ENCODE measurements at regions not wholly inside any gene's neighbourhood (a gene's known extent, or its start where the extent isn't known, plus 50 kb on each side); places are given as distances from the start of the nearest gene placed in this dataset.
A peak's percentile ranks its signal among the peaks of the same experiment; 100 is the strongest.

- DNase-seq = no peak
- CTCF ChIA-PET = no interaction called here
- Mint-ChIP-seq H3K36me3 (no peaks in the 10 kb centered on the region), H3K4me1 (no peaks in the 10 kb centered on the region), H3K27me3 (peaks cover 27% of the 10 kb centered on the region), H3K27ac (no peak overlapping the region), H3K9me3 (no peaks in the 10 kb centered on the region), H3K4me3 (no peak overlapping the region)
Observed at GRCh38 chr10:8378198-8378983, 323.9 kb downstream of the GATA3 start.

- peaks cover 29% of the 10 kb centered on the region for H3K27me3 Mint-ChIP-seq
- H3K36me3 Mint-ChIP-seq = no peaks in the 10 kb centered on the region
- H3K4me1 Mint-ChIP-seq = no peaks in the 10 kb centered on the region
- no peaks in the 10 kb centered on the region for H3K9me3 Mint-ChIP-seq
- DNase-seq = no peak
- CTCF ChIA-PET = interaction anchor here (0.9 to 1.3 kb wide), 2 partner anchors 9 to 75 kb away, joined by 3 to 4 read pairs; no protein-coding TSS in a partner anchor
- H3K4me3 Mint-ChIP-seq = no peak overlapping the region
- H3K27ac Mint-ChIP-seq = no peak overlapping the region
Observed at GRCh38 chr10:8379906-8380832, 325.7 kb downstream of the GATA3 start.

- Mint-ChIP-seq H3K9me3 (peaks cover under 1% of the 10 kb centered on the region), H3K27me3 (peaks cover 34% of the 10 kb centered on the region), H3K4me3 (no peak overlapping the region), H3K4me1 (no peaks in the 10 kb centered on the region), H3K27ac (no peak overlapping the region), H3K36me3 (peaks cover 1% of the 10 kb centered on the region)
- no peak for DNase-seq
- CTCF ChIA-PET = no interaction called here
Observed at GRCh38 chr10:8380833-8381496, 326.5 kb downstream of the GATA3 start.

GRCh38 chr10:8386781-8387180 lies 332.3 kb downstream of the GATA3 start:
- DNase-seq = no peak
- peaks cover 9% of the 10 kb centered on the region for H3K9me3 Mint-ChIP-seq
- no peak overlapping the region for H3K27ac Mint-ChIP-seq
- H3K4me1 Mint-ChIP-seq = no peaks in the 10 kb centered on the region
- H3K4me3 Mint-ChIP-seq = no peak overlapping the region
- CTCF ChIA-PET = no interaction called here
- H3K27me3 Mint-ChIP-seq = peaks cover 46% of the 10 kb centered on the region
- H3K36me3 Mint-ChIP-seq = peaks cover 1% of the 10 kb centered on the region

DNA sequence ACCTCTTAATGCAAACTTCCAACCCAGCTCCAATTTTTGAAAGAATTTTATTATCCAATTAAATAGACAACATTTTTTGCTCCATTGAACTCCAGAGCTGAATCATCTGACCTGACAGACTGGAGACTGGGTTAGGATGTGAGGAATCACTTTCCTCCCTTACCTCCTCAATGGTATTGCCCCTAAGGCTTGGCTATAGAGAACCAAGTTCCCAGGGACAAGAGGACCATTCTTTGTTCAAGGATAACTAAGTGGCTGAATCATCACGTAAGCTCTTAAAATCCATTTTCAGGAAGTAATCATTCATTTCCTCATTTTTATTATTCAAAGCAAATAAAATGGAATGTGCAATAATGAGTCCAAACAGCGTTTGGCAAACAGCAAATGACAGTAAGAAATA lies 335.1 kb downstream of the GATA3 start:
- peaks cover 37% of the 10 kb centered on the region for H3K27me3 Mint-ChIP-seq
- no peaks in the 10 kb centered on the region for H3K4me1 Mint-ChIP-seq
- H3K9me3 Mint-ChIP-seq = peaks cover 9% of the 10 kb centered on the region
- CTCF ChIA-PET = interaction anchor here (1.3 kb wide), 2 partner anchors 9 to 10 kb away, joined by 3 to 4 read pairs; no protein-coding TSS in a partner anchor
- H3K4me3 Mint-ChIP-seq = no peak overlapping the region
- peaks cover 1% of the 10 kb centered on the region for H3K36me3 Mint-ChIP-seq
- no peak for DNase-seq
- no peak overlapping the region for H3K27ac Mint-ChIP-seq

- H3K36me3 Mint-ChIP-seq = peaks cover 2% of the 10 kb centered on the region
- no peak overlapping the region for H3K27ac Mint-ChIP-seq
- DNase-seq = no peak
- peaks cover 6% of the 10 kb centered on the region for H3K4me1 Mint-ChIP-seq
- CTCF ChIA-PET = no interaction called here
- H3K4me3 Mint-ChIP-seq = no peak overlapping the region
- peaks cover 28% of the 10 kb centered on the region for H3K27me3 Mint-ChIP-seq
- peaks cover 4% of the 10 kb centered on the region for H3K9me3 Mint-ChIP-seq
Observed at GRCh38 chr10:8392216-8392615, 337.7 kb downstream of the GATA3 start.

- no peaks in the 10 kb centered on the region for H3K9me3 Mint-ChIP-seq
- H3K4me3 Mint-ChIP-seq = no peak overlapping the region
- no peak overlapping the region for H3K27ac Mint-ChIP-seq
- H3K36me3 Mint-ChIP-seq = peaks cover 2% of the 10 kb centered on the region
- no peak for DNase-seq
- peaks cover 7% of the 10 kb centered on the region for H3K4me1 Mint-ChIP-seq
- CTCF ChIA-PET = no interaction called here
- H3K27me3 Mint-ChIP-seq = peaks cover 22% of the 10 kb centered on the region
Observed at GRCh38 chr10:8393531-8393930, 339.0 kb downstream of the GATA3 start.

DNA sequence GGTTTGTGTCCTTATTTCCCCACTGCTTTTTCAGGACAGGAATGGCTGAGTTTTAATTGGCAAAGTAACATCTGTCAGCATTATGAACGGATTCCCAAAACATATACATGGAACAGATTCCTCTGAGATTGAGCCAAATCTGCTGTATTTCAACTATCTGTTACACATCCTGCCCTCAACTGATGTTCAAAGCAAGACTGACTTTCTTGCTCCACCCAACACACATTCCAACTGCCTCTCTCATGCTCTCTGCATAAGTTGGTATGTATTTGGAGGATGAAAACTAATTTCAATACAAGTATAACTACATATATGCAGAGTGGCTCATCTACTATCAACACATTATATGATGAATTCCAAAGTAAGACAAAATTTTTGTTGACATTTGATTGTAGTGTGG lies 342.2 kb downstream of the GATA3 start:
- Mint-ChIP-seq H3K4me3 (no peak overlapping the region), H3K27me3 (peaks cover 19% of the 10 kb centered on the region), H3K9me3 (no peaks in the 10 kb centered on the region), H3K4me1 (peaks cover 31% of the 10 kb centered on the region), H3K27ac (no peak overlapping the region), H3K36me3 (peaks cover 9% of the 10 kb centered on the region)
- DNase-seq = no peak
- CTCF ChIA-PET = no interaction called here

DNA sequence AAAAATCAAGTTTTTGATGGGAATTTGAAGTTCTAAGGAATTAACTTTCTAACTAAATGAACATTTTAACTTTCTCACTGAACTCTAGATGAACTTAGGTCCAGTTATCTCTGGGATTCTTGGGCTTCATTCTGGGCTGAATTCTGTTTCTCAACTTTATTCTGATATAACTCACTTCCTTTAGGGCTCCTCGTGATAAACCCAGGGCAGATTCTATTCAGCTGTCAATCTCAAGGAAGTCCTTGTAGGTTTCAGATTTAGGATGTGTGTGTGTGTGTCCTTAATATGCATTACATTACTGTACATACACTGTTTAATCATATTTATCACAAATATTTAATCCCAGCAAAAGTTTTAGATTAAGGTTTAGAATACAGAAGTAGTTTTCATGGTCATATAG lies 344.3 kb downstream of the GATA3 start:
- H3K4me3 Mint-ChIP-seq = no peak overlapping the region
- DNase-seq = no peak
- peaks cover 17% of the 10 kb centered on the region for H3K27me3 Mint-ChIP-seq
- CTCF ChIA-PET = interaction anchor here (1.2 kb wide), 1 partner anchor 9 kb away, joined by 3 read pairs; no protein-coding TSS in a partner anchor
- H3K4me1 Mint-ChIP-seq = peaks cover 52% of the 10 kb centered on the region
- H3K9me3 Mint-ChIP-seq = no peaks in the 10 kb centered on the region
- H3K27ac Mint-ChIP-seq = no peak overlapping the region
- H3K36me3 Mint-ChIP-seq = peaks cover 9% of the 10 kb centered on the region

DNA sequence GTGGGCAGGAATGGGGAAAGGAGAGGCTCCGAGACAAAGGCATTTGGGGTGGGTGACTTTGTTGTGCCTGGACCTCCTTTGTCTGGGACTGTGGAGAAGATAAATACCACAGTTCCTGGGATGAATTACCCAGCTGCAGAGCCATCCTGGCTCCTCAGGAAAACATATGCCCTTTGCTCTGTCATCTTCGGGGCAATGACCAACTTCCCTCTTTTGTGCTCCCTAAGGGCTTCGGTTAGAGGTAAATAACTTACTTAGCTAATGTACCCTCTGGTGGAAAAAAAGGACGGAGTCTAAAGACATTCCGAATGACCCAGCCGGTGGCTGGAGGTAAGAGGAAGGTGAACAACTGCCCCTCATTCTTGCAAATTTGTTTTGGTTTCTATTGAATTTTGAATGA lies 345.7 kb downstream of the GATA3 start:
- CTCF ChIA-PET = no interaction called here
- Mint-ChIP-seq H3K4me3 (no peak overlapping the region), H3K27me3 (peaks cover 7% of the 10 kb centered on the region), H3K36me3 (peaks cover 7% of the 10 kb centered on the region), H3K4me1 (peaks cover 64% of the 10 kb centered on the region), H3K9me3 (no peaks in the 10 kb centered on the region), H3K27ac (no peak overlapping the region)
- DNase-seq = no peak

- Mint-ChIP-seq H3K9me3 (no peaks in the 10 kb centered on the region), H3K27me3 (peaks cover 4% of the 10 kb centered on the region), H3K4me1 (peaks cover 69% of the 10 kb centered on the region), H3K4me3 (no peak overlapping the region), H3K36me3 (peaks cover 7% of the 10 kb centered on the region), H3K27ac (no peak overlapping the region)
- CTCF ChIA-PET = no interaction called here
- DNase-seq = no peak
Observed at GRCh38 chr10:8400892-8401291, 346.4 kb downstream of the GATA3 start.

GRCh38 chr10:8401531-8401930 lies 347.0 kb downstream of the GATA3 start:
- H3K4me3 Mint-ChIP-seq = no peak overlapping the region
- H3K4me1 Mint-ChIP-seq = peaks cover 74% of the 10 kb centered on the region
- H3K36me3 Mint-ChIP-seq = peaks cover 7% of the 10 kb centered on the region
- no peaks in the 10 kb centered on the region for H3K9me3 Mint-ChIP-seq
- peaks cover 4% of the 10 kb centered on the region for H3K27me3 Mint-ChIP-seq
- no peak for DNase-seq
- H3K27ac Mint-ChIP-seq = no peak overlapping the region
- CTCF ChIA-PET = interaction anchor here (1.3 to 1.8 kb wide), 2 partner anchors 43 to 69 kb away, joined by 5 to 6 read pairs; no protein-coding TSS in a partner anchor

DNA sequence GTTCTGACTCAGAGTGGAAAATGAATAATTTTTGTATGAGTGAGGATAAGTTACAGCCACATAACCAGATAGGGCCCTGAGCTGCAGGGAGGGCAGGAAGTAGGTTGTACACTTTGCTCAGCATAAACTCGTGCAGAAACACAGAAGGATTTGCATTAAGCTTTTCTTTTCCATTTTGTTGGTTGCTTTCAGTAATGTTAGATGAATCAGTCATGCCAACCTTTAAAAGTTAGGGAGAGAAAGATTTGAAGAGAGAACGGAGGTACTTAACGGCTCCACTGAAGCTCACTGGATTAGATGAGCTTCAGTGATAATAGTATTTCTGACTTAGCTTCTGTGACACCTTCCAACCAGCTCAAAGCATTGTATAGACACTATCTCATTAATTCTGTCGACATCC lies 348.1 kb downstream of the GATA3 start:
- Mint-ChIP-seq H3K36me3 (peaks cover 7% of the 10 kb centered on the region), H3K9me3 (no peaks in the 10 kb centered on the region), H3K4me1 (peaks cover 82% of the 10 kb centered on the region), H3K27ac (peak overlapping the region; percentile 85), H3K27me3 (peaks cover 7% of the 10 kb centered on the region), H3K4me3 (peak overlapping the region; percentile 35)
- CTCF ChIA-PET = interaction anchor here (0.6 to 1.8 kb wide), 5 partner anchors 42 to 343 kb away, joined by 3 to 6 read pairs (median 5); no protein-coding TSS in a partner anchor
- DNase-seq = peak; percentile 52

All from activated naive CD4-positive, alpha-beta T cell treated with anti-CD3 and anti-CD28 coated beads, Interleukin-2, amount 10 ng/mL, durations not matched to agents 7 days and 5 days (primary cell).